ENCODE measurements at regions not wholly inside any gene's neighbourhood (a gene's known extent, or its start where the extent isn't known, plus 50 kb on each side); places are given as distances from the start of the nearest gene placed in this dataset.

DNA sequence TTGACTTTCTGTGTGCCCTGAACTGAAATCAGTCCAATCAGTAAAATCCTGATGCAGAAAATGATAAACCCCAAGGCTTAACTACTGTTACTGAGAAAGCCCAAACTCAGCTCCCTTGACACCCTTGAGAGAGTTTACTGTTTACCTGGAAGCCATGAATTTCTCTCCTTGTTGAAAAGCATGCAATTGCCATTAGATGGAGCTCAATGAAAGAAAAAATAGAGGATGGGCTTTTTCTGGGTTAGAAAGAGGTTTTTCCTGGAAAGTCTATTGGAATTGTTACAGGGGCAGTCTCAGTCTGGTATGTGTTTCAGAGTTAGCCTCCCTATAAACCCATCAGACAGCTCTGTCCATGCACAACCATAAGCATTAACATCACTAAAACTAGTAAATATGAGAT lies 66.4 kb upstream of the C4orf54 start:
- Histone ChIP-seq H3K27me3 (ENCODE audit: insufficient read depth, low read length) (no peaks in the 10 kb centered on the region), H3K4me2 (ENCODE audit: low read length) (peak overlapping the region; percentile 33; the same call in 1 of the 2 replicates), H3K9ac (ENCODE audit: low read length) (no peak overlapping the region), H3K9me2 (ENCODE audit: insufficient read depth) (no peaks in the 10 kb centered on the region), H4K20me1 (ENCODE audit: insufficient read depth) (no peaks in the 10 kb centered on the region), H2AFZ (ENCODE audit: low read depth, low read length, poor library complexity, severe bottlenecking) (peak overlapping the region; percentile 75), H3K4me3 (replicated peaks in 1 of 2; ENCODE audit: low read depth in 1 of 2, low read length in 2 of 2) (no peak overlapping the region), H3K4me1 (ENCODE audit: control insufficient read depth in 1 of 2, insufficient read depth in 2 of 2, low read length in 2 of 2) (peaks cover 0 to 16% of the 10 kb centered on the region in 2 experiments; a peak in 2 of 4 replicates), H3K27ac (ENCODE audit: low read depth, low read length) (no peak overlapping the region), H3K79me2 (ENCODE audit: insufficient read depth, low read length) (no peaks in the 10 kb centered on the region), H3K36me3 (ENCODE audit: control insufficient read depth in 1 of 2, insufficient read depth in 2 of 2, low read length in 2 of 2) (no peaks in the 10 kb centered on the region), H3K9me3 (ENCODE audit: control insufficient read depth in 1 of 2, insufficient read depth in 1 of 2, low read depth in 1 of 2, low read length in 2 of 2) (no peaks in the 10 kb centered on the region)
- ChIA-PET CTCF (interaction anchor here (0.9 to 2.0 kb wide), 7 partner anchors 12 to 161 kb away, joined by 3 to 18 read pairs (median 6); no protein-coding TSS in a partner anchor), RAD21 (ENCODE audit: low non-redundant PET in 1 of 2, low total read pairs in 2 of 2, uncharacterized antibody in 2 of 2, unreplicated experiment in 2 of 2) (interaction anchor here in 1 of 2 experiments (1.0 kb wide), 1 partner anchor 84 kb away, joined by 4 read pairs; no protein-coding TSS in a partner anchor), POLR2A (interaction anchor here (0.8 kb wide), 1 partner anchor 223 kb away, joined by 3 read pairs; the partner anchor contains the start of gene DNAJB14)
- no TSS peak for BruUV-seq (replicated peaks)
- DNase-seq (ENCODE audit: low read depth, low spot score) (no peak), ATAC-seq (peak; percentile 42)
- intact Hi-C loops (cut with micrococcal nuclease), result loop anchor here (5.0 to 10.0 kb wide), 2 partner anchors 83 to 161 kb away; no protein-coding TSS in a partner anchor
- TF ChIP-seq RAD21 (IDR thresholded peaks at IDR 0.05; ENCODE audit: low read depth) (peak; percentile 42; the same call in 1 of the 2 replicates), ATF3 (IDR thresholded peaks at IDR 0.05) (no peak), CBX3 (IDR thresholded peaks at IDR 0.05; ENCODE audit: low read depth) (no peak), SRF (IDR thresholded peaks at IDR 0.05; ENCODE audit: low read depth) (no peak), YY1 (IDR thresholded peaks at IDR 0.05; ENCODE audit: extremely low read depth, insufficient replicate concordance, low read depth, low read length) (no peak), CEBPB (IDR thresholded peaks at IDR 0.05; ENCODE audit: low read depth) (no peak)

- RAD21 ChIA-PET (ENCODE audit: low non-redundant PET in 1 of 2, low total read pairs in 2 of 2, uncharacterized antibody in 2 of 2, unreplicated experiment in 2 of 2), result interaction anchor here in 1 of 2 experiments (1.0 kb wide), 1 partner anchor 84 kb away, joined by 4 read pairs; no protein-coding TSS in a partner anchor
- DNase-seq (ENCODE audit: low read depth, low spot score), result peak; percentile 10
- no peak overlapping the region for H3K27ac ChIP-seq (ENCODE audit: low read depth, low read length)
- CTCF ChIA-PET, result interaction anchor here (0.9 to 2.0 kb wide), 7 partner anchors 12 to 161 kb away, joined by 3 to 18 read pairs (median 6); no protein-coding TSS in a partner anchor
- H3K4me3 ChIP-seq (replicated peaks in 1 of 2; ENCODE audit: low read depth in 1 of 2, low read length in 2 of 2), result no peak overlapping the region
- intact Hi-C loops (cut with micrococcal nuclease), result loop anchor here (5.0 to 10.0 kb wide), 2 partner anchors 84 to 161 kb away; no protein-coding TSS in a partner anchor
- H3K4me2 ChIP-seq (ENCODE audit: low read length), result peak overlapping the region; percentile 33; the same call in 1 of the 2 replicates
- peak overlapping the region; percentile 75 for H2AFZ ChIP-seq (ENCODE audit: low read depth, low read length, poor library complexity, severe bottlenecking)
- H3K9me3 ChIP-seq (ENCODE audit: control insufficient read depth in 1 of 2, insufficient read depth in 1 of 2, low read depth in 1 of 2, low read length in 2 of 2), result no peaks in the 10 kb centered on the region
- no peaks in the 10 kb centered on the region for H3K79me2 ChIP-seq (ENCODE audit: insufficient read depth, low read length)
- no peak overlapping the region for H3K9ac ChIP-seq (ENCODE audit: low read length)
- no peaks in the 10 kb centered on the region for H3K27me3 ChIP-seq (ENCODE audit: insufficient read depth, low read length)
- ATAC-seq, result peak; percentile 89
- BruUV-seq (replicated peaks), result no TSS peak
- H3K9me2 ChIP-seq (ENCODE audit: insufficient read depth), result no peaks in the 10 kb centered on the region
- H4K20me1 ChIP-seq (ENCODE audit: insufficient read depth), result no peaks in the 10 kb centered on the region
- peaks cover 0 to 16% of the 10 kb centered on the region in 2 experiments; a peak in 2 of 4 replicates for H3K4me1 ChIP-seq (ENCODE audit: control insufficient read depth in 1 of 2, insufficient read depth in 2 of 2, low read length in 2 of 2)
- POLR2A ChIA-PET, result interaction anchor here (0.8 to 1.1 kb wide), 2 partner anchors 11 to 223 kb away, joined by 3 read pairs; partner anchors contain the start of gene DNAJB14
- H3K36me3 ChIP-seq (ENCODE audit: control insufficient read depth in 1 of 2, insufficient read depth in 2 of 2, low read length in 2 of 2), result no peaks in the 10 kb centered on the region
- TF ChIP-seq ZNF274 (IDR thresholded peaks at IDR 0.05; ENCODE audit: low read depth, low read length) (no peak), SIN3A (IDR thresholded peaks at IDR 0.05; ENCODE audit: low read depth) (no peak), SRF (IDR thresholded peaks at IDR 0.05; ENCODE audit: low read depth) (no peak), FOSL1 (IDR thresholded peaks at IDR 0.05; ENCODE audit: low read depth) (peak; percentile 44), REST (IDR thresholded peaks at IDR 0.05; ENCODE audit: low read depth) (no peak), CBX3 (IDR thresholded peaks at IDR 0.05; ENCODE audit: low read depth) (0 out of 2 replicates have a peak, but pooled peaks have one; percentile 35), EZH2 (IDR thresholded peaks at IDR 0.05) (no peak), ZFX (IDR thresholded peaks at IDR 0.05) (no peak), RAD21 (IDR thresholded peaks at IDR 0.05; ENCODE audit: low read depth) (no peak), TCF7L2 (IDR thresholded peaks at IDR 0.05; ENCODE audit: borderline replicate concordance, extremely low read depth, insufficient read depth, insufficient read length) (no peak), POLR2A (IDR thresholded peaks at IDR 0.05; ENCODE audit: borderline replicate concordance, extremely low read depth, insufficient read depth, insufficient read length) (no peak), POLR2AphosphoS5 (IDR thresholded peaks at IDR 0.05; ENCODE audit: low read depth, low read length) (no peak), EGR1 (IDR thresholded peaks at IDR 0.05; ENCODE audit: low read depth) (no peak)
- TF ChIP-seq, protein P1, sequence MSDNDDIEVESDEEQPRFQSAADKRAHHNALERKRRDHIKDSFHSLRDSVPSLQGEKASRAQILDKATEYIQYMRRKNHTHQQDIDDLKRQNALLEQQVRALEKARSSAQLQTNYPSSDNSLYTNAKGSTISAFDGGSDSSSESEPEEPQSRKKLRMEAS (IDR thresholded peaks at IDR 0.05), result peak; percentile 52
Measured at GRCh38 chr4:99723612-99724011, 66.0 kb upstream of the C4orf54 start.

Measured in HCT116 (cell line).